ENCODE measurements at regions not wholly inside any gene's neighbourhood (a gene's known extent, or its start where the extent isn't known, plus 50 kb on each side); places are given as distances from the start of the nearest gene placed in this dataset.

DNA sequence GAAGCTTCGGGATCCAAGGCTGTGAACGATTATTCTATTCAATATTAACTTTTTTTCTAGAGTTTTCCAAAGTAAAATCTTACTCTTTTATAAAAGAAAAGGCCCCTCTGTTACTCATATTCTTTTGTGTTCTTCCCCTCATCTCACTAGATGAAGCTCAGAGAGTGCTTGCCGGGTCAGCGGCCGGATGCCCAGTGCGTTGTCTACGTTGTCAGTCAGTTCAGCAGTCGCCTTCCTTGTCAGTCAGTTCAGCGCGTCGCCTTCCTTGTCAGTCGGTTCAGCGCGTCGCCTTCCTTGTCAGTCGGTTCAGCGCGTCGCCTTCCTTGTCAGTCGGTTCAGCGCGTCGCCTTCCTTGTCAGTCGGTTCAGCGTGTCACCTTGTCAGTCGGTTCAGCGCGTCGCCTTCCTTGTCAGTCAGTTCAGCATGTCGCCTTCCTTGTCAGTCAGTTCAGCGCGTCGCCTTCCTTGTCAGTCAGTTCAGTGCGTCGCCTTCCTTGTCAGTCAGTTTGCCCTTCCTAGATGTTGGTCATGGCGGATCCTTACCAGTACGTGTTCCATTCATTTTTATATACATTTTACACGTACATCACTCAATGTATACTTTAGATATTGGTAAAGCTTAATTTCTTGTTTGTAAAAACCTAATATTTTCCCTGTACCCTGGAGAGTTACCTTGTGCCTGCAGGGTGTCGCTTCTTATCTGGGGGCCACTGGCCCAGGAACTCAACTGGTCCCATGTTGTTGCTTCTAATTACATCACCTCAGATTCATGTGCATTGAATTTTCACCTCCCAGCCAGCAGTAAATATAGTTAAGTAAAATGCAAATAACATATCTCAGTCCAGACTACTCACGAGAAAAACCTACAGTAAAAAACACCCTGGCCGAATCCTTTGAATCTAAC lies 206.9 kb downstream of the ASB1 start:
- TF ChIP-seq, protein P1, sequence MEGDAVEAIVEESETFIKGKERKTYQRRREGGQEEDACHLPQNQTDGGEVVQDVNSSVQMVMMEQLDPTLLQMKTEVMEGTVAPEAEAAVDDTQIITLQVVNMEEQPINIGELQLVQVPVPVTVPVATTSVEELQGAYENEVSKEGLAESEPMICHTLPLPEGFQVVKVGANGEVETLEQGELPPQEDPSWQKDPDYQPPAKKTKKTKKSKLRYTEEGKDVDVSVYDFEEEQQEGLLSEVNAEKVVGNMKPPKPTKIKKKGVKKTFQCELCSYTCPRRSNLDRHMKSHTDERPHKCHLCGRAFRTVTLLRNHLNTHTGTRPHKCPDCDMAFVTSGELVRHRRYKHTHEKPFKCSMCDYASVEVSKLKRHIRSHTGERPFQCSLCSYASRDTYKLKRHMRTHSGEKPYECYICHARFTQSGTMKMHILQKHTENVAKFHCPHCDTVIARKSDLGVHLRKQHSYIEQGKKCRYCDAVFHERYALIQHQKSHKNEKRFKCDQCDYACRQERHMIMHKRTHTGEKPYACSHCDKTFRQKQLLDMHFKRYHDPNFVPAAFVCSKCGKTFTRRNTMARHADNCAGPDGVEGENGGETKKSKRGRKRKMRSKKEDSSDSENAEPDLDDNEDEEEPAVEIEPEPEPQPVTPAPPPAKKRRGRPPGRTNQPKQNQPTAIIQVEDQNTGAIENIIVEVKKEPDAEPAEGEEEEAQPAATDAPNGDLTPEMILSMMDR (conservative IDR thresholded peaks at IDR 0.05): no peak
- H3K27ac ChIP-seq: no peak overlapping the region

DNA sequence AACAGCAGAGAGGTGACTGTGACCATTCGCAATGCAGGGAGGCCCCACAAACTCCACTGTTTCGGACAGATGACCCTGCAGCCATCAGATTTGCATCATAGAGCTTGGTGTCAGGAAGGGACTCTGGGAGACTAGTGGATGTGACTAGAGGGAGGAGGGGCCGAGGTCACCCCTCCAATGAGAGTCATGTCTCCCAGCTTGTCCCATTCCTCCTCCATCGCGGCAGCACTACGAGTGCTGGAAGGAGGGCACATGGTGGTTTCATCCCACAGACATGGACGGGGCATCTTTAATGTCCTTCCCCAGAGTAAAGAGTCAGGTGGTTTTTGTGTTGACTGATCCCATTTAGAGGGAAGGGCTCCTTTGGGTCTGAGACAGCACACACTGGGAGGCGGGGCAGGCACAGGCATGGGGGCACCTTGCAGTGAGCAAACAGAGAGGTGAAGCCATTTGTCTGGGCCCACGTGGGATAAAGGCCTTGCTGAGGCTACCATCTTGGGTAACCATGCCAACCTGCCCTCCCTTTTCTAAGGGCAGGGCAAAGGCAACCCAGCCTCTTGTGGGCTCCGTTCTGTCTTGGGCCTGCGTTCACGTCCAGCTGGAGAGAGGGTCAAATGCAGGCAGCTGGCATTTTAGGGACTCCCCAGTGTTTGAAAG lies 208.1 kb downstream of the ASB1 start:
- H3K27ac ChIP-seq: no peak overlapping the region
- TF ChIP-seq, protein P1 (conservative IDR thresholded peaks at IDR 0.05): no peak

DNA sequence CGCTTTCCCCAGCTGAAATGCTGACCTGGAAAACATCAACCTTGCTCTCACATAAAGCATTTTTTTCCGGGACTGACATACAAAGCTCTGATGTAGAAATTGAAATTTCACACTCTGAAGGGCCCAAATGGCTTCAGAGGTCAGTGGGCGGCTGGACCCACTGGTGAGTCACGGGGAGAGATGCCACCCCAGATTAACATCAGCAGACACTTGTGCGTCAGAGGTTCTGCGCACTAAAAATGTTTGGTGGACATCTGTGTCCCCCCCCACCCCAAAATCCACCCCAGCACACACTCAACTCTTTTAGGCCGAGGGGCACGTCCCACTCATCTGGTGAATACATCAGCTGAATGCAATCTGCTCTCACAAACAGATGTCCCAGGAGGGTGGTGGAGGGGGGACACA lies 208.9 kb downstream of the ASB1 start:
- TF ChIP-seq, protein P1 (conservative IDR thresholded peaks at IDR 0.05): no peak

DNA sequence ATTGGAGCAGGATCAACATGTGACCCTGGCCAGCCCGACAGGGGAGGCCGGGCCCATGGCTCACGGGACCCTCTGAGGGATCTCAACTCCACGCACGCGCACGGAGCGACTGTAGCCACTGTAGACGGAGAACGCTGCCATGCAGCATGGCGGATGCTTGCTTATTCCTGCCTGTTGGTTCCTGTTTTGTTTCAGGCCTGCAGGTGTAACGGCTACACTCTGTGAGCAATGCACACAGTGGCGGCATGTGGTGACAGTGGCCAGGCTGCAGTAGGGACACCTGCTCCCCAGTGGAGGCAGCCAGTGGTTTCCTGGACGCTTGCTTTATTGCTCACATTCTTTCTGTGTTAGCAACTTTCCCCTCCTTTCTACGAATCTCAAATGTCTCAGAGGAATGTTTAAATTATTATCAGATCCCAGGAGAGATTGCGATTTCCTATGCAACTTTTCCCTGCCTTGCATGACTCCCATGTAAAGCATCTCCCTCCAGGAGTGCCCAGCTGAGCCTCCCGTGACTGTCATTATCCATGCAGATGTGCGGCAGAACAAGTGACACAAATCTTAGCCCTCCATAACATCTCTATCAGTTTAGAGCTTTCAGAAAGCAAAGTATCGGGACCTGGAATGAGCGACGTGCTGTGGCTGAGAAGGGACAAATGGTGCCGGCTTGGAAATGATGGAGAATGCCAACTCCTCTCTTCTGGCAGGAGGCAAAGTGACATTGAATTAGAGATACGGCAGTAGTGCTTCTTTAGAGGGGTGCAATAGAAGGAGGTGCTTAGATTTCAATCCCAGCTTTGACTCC lies 209.7 kb downstream of the ASB1 start:
- H3K27ac ChIP-seq: no peak overlapping the region
- TF ChIP-seq, protein P1 (conservative IDR thresholded peaks at IDR 0.05): no peak

More for the DNA sequence above, 208.9 kb downstream of the ASB1 start:
- H3K27ac ChIP-seq: no peak overlapping the region

DNA sequence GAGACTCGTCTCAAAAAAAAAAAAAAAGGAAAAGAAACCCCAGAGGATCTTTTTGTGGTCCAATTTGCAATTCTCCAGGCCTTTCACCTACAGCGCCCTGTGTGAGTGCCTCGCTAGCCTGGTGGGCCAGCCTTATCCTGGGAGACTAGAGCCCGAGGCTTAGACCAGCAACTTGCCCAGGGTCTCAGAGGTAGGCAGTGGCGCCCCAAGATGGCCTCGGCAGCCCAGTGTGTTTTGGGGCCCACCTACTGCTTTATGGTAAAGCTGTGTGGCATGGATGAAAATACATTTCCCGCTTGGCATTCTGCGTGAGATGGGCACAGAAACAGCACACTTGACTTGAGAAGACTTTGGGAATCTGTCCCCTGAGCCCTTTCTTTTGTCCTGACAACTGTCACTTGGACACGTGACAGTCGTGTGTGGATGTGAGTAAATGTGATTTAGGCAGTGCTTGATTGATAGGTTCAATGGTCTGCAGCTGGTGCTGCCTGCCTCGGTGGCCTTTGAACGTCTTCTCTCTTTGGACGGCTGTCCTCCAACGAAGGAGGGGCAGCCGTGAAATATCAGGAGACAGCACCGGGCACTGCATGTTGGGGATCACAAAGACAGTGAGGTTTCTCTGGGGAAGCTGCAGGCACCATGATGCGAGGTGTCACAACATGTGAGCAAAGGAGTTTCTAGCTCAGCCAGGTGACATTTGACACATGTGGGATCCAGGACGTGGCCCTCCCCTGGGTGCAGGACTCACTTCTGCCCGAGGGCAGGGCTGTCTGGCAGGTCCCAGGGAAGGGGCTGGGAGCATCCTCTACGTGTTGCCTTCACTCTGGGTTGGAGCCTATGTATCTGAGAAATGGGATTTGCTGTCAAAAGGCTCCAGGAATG lies 209.5 kb upstream of the TWIST2 start:
- TF ChIP-seq, protein P1 (conservative IDR thresholded peaks at IDR 0.05): no peak
- no peak overlapping the region for H3K27ac ChIP-seq

DNA sequence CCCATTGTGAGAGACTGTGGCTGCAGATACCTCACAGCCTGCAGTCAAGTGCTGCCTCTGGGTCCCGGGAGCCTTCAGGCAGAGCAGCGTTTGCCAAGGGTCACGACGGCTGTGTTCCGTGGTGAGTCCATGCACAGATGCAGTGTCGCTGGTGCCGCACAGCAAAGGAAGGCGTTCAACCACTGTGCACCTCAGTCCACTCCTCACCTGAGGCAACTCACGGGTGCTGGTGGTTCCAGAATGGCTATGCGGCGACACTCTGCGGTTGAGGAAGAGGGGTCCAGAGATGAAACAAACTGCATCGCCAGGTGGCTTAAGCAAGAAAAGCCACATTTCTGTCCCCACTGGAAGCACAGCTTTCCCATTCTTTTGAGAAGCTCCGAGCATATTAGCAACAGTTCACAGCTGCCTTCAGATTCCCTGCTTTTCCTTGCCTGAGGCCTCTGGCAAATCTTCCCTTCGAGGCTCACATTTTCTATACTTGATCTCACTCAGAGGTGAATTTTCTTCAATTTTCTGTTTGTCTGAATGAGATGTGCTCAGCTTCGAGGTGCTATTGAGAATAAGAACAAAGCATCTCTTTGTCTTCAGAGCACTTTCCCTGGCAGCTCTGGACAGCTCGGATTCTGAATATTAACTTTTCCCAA lies 208.8 kb upstream of the TWIST2 start:
- TF ChIP-seq, protein P1 (conservative IDR thresholded peaks at IDR 0.05): no peak
- H3K27ac ChIP-seq: no peak overlapping the region
